ENCODE measurements at regions not wholly inside any gene's neighbourhood (a gene's known extent, or its start where the extent isn't known, plus 50 kb on each side); places are given as distances from the start of the nearest gene placed in this dataset.
"Not testable (repeated sequence)": the region's sequence is repeated elsewhere in the genome, so short reads cannot be mapped to it uniquely, and the experiment has no call there.

- no peak for DNase-seq
Observed at GRCh38 chr14:87409393-87409792, 583.6 kb downstream of the GALC start.

GRCh38 chr14:87407344-87407743 lies 585.6 kb downstream of the GALC start:
- DNase-seq, result no peak

DNA sequence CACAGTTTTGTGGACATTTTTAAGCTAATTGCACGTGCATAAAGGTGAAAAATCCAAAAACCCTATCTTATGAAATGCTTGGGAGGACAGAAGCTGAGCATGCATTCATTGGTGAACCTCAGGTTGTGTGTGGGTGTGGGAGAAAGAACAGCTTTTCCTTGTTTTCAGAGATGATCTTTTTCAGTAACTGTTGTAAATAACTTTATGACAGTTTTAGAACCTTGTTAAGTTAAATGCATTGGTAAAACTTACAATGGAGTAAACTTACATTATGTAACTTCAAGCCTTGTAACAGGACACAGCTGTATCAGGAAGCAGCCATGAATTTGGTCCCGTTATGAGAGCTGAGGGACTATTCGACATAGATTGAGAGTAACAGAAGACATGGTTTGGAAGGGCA lies 587.4 kb downstream of the GALC start:
- DNase-seq, result no peak

DNA sequence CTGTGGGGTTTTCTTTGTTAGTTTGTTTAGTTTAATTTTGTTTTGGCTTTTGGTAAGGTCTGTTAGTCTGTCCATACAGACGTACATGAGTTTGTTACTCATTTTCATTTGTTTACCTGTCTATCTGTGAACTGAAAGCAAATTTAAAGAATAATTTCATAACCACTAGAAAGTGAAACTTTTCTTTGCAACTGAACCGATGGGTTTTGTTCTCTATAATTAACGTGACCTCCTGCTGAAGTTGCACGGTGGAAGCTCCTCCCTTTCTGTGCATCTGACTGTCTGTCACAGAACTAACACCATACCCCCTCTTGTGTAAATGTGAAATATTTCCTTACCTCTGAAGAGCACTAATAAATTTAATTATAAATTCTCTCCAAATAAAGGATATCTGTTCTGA lies 595.5 kb downstream of the GALC start:
- no peak for DNase-seq

DNA sequence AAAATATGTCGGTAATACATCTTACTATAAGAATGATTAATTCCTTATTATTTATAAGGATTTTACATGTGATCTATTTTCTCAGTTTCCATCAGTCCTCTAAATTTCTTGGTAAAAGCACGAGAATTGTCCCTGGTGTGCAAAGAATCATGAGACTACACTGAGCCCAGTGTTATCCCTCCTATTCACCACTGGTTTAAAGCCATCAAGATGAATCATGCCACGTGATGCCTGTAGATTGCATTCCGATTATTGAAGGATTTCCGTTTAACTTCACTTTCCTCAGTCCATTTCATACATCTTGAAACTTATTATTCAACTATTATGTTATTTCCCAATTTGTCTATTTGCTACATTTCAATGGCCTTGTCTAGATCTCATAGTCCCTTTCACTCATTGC lies 601.9 kb downstream of the GALC start:
- no peak for DNase-seq

GRCh38 chr14:87388946-87389345 lies 604.0 kb downstream of the GALC start:
- DNase-seq, result no peak

GRCh38 chr14:87387806-87388205 lies 605.2 kb downstream of the GALC start:
- DNase-seq, result no peak

DNA sequence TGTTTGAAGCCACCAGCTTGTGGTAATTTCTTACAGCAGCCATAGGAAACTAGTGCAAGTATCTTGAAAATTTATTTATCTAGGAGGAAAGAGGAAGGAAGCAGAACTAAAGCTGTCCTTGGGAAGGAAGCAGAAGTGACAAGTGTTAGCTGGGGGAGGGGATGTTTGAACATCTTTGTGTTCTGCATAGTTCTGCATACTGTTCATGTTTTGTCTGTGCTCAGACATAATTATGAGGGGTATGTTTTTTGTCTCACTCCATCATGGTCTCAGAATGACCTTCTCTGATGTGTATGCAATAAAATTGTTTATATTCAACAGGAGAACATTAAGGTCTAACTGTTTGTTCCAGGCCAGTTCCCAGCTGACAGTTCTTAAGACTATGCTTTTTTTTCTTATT lies 606.5 kb downstream of the GALC start:
- no peak for DNase-seq

- DNase-seq, result no peak
Observed at GRCh38 chr14:87380054-87380453, 612.9 kb downstream of the GALC start.

DNA sequence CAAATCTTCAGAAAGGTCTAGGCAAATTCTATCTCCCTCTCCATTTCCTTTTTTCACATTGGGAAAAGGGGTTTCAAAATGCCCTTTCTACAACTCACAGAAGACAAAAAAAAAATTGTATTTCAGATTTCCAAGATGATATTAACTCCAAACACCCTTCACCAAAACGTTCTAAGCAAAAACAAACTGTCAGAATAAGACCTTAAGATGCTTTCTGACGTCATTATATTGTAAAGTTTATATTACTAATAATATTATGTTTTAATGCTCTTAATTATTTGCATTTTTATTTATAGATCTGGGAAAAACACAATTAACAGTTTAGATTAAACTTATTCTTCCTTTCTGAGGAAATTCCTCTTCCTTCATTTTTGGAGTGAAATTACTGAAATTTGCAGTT lies 624.2 kb downstream of the GALC start:
- no peak for DNase-seq

GRCh38 chr14:87360246-87360645 lies 632.7 kb downstream of the GALC start:
- DNase-seq, result not testable (repeated sequence)

DNA sequence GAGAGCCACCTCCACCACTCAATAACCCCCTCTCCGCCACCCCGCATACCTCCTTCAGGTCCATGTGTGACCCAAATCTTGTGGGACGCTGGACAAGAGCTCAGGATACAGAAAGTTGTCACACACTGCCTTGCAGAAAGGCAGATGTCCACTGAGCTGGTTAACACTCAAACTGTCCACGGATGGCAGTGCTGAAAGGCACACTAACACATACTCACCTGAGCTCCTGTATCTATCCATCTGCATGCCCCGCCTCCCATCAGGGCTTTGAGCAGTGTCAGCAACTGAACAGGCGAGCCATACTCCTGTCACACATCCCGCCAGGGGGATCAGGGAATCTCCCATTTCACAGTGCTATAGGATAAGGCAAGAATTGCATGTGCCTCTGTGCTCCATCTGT lies 642.0 kb downstream of the GALC start:
- no peak for DNase-seq

DNA sequence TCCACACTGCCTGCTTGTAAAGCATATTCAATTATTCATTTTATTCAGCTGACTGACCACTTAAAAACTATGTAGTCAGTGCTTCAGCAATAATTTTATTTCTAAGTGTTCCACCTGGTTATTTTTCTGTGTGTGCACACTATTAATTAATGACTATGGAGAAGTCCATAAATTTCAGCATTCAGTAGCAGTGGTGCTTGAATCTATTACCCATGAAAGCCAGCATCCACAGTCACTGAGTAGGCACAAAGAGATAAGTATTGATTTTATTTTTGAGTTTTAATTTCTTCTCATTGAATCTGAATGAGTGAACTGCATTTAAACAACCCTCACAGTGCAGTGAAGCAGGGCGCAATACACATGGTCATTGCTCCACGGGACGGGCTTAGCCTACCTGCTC lies 643.1 kb downstream of the GALC start:
- DNase-seq, result no peak

GRCh38 chr14:87343652-87344051 lies 649.3 kb downstream of the GALC start:
- no peak for DNase-seq

- no peak for DNase-seq
Observed at GRCh38 chr14:87334997-87335685, 657.8 kb downstream of the GALC start.

DNA sequence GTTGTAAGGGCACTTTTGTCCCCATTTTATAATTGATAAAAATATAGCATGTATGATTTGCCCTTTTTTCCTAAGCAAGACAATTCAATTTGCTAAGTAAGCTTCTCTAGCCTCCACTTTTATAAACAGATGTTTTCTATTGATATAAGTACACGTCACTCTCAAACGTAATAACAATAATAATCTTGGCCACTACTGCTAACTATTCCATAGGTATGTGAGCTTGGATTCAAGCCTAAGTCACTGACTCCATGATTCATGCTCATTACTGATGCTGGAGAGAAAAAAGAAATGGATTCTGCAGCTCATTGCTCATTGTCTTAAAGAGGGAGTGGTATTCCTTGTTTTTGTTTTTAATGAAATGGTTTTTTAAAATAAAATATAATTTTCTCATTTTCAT lies 661.0 kb downstream of the GALC start:
- DNase-seq, result peak; percentile 81

GRCh38 chr14:87325741-87326140 lies 667.2 kb downstream of the GALC start:
- no peak for DNase-seq

DNA sequence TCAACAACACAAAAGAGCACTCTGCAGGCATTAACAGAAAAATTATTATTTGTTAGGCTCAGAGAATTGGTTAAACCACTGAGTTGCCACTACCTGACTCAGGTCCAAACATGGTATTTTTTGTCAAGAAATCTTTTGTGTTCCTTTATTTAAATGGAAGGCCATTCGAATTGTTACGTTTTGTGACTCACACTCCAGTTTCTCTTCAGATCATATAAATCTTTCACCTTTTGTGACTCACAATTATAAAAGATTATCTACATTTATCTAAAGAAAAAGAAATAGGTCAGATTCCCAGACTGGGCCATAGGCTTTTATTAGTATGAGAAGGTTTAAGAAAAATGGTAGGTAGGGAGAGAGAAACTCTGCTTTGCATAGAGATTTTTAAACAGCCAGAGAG lies 669.8 kb downstream of the GALC start:
- DNase-seq, result no peak

DNA sequence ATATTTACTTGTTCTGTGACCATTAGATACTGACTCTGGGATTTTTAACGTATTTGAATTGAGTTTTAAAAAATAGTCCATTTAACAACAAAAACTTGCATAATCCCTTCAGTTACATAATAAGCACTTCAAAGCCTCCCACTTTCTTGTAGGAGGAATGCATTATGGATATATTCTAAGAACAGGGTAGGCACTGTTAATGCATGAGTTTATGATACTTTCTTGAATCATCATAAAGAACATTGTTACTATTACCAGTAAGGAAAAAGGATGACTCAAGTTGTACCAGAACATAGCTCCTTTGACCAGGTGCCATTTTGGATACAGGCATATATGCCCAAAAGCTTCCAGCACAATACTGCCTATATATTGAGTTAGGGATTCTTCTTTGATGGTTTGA lies 671.4 kb downstream of the GALC start:
- no peak for DNase-seq

DNA sequence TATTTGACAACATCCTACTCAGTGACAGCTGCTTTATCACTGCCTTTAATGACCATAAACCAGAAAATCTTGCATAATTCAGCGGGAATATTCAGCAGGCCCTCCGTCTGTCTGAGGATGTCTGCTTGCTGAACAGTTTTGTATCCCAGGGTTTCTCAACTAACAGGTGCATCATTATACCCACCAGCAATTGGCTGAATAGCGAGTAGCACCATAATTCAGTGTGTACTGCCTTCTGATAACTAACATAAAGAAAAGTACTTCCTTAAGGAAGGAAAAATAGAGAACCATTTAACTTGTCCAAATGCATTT lies 680.1 kb downstream of the GALC start:
- no peak for DNase-seq

DNA sequence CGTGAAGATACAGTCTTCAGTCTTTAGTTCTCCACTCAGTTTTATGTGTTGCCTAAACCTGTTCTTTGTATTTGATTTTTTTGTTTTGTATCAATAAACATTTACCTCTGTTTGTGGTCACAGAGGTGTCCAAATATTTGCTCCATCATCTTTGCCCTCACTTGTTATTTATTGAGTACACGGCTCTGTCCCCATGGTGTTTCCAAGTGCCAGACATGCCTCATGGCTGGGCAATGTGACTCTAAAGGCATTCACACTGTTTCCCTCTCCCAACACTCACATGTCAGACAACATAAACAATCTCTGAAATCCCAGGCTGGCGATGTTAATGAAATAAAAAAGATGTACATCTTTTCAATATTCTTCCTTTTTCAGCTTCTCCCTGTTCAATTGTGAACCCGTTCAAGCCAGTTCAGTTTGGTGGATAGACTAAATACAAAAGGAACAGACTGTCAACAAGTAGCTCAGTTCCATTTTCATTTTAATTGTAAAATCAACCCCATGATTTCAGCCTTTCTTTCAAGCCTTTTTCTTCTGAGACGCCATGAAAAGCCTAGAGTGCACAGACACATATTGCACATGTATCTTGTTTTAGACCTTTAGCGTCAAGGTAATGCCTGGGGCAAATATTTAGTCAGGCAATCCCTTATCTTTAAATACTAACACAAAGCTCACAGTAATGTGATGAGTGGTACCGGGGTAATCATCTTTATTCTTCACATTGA lies 680.7 kb downstream of the GALC start:
- no peak for DNase-seq

DNA sequence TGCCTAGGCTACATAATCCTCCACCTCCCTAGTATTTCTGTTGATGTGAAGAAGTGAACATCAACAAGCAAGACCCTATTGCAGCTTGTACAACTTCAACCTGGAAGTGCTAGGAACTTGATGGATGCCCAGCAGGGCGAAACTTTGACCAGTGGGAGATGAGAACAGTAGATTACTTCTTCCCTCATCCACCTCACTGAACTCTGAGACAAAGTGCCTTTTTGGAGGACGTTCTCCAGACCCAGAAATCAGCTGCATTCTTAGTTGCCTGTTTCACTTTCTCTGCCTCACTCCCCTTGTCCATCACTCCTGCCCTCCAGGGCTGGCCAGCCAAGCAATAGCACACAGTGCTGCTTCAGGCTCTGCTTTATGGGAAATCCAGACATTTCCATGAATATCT lies 683.4 kb downstream of the GALC start:
- DNase-seq, result no peak

DNA sequence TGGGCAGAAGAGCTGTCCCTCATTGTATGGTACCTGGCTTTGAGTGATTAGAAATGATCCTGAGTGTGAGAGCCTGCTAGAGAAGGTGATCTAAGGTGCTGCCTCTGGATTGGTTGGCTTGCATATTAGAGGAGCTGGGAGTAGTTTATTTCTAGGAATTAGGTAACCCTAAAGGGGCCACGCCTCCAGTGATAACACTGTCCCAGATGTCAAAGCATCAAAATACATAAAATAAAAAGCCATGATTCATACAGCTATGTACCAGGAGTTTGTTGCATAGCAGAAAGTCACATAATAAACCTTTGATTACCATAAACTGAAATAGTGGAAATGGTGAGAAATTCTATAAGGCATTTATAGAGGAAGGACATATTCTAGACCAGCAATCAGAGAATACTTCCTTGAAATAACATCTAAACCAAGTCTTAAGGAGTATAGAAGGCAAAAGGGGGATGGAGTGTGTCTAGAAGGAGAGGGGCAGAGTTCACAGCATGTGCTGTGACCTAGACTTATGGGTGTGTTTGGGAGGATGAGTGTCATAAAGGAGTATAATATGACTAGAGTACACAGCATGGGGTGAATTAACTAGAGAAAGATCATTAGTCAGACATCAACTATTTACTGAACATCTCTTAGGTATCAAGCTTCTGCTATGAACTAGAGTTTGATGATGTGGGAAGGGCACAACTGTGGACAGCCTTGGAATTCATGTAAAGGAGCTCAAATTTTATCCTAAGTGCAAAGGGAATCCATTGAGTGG lies 686.4 kb downstream of the GALC start:
- no peak for DNase-seq

DNA sequence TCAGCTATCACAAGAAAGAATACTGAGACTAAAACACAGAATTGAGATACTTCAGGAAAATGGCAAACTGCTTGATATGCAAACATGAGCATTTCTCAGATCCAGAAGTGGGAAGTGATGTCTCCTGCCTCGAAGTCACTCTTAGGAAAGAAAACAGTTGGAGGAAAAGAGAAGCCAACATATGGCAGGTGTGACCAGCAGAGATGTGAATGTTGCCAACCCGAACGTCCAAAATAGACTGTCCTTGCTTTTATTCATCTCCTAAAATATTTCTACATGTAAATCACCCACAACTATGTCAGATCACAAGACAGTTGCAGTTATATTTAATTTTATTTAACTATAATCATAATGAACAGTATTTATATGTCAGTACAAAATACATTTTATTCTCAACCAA lies 687.6 kb downstream of the GALC start:
- DNase-seq, result no peak
